ENCODE measurements at regions not wholly inside any gene's neighbourhood (a gene's known extent, or its start where the extent isn't known, plus 50 kb on each side); places are given as distances from the start of the nearest gene placed in this dataset.

DNA sequence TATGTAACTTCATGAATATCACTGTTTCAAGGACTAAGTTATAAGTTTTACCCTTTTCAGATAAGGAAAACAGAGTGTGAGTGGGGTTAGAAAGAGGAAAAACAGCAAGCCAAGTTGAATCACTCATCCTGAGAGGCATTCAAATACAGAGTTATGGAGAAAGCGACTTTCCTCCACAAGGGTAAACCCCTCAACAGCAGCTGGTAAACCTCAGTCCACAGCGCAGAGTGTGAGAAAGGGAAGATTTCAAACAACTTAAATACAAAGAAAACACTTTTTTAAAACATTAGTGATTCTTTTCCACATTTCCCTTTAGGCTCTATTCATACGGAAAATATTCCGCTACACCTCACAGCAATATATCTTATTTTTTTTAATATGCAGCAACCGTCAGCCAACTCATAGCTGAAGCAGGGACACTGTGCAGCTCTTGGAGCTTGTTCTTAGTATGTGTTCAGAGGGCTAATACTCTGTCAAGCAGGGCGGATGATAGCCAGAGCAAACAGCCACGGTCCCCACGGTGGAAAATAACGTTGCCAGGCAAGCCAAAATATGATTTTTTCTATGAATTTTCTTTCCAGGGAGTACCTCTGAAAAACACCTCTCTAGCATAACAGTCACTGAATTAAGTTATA is 488.9 kb upstream of the FAT1 start:
- H3K27me3 ChIP-seq (ENCODE audit: insufficient read depth, poor library complexity, severe bottlenecking), result no peaks in the 10 kb centered on the region
- H3K9me3 ChIP-seq (ENCODE audit: severe bottlenecking), result no peaks in the 10 kb centered on the region
- ATAC-seq (ENCODE audit: low read depth) (no peak), DNase-seq (ENCODE audit: low spot score) (no peak)
- H3K27ac ChIP-seq (ENCODE audit: poor library complexity, severe bottlenecking), result no peak overlapping the region
- H3K36me3 ChIP-seq (ENCODE audit: low read depth), result no peaks in the 10 kb centered on the region
- no peaks in the 10 kb centered on the region for H3K4me1 ChIP-seq (ENCODE audit: insufficient read depth, poor library complexity, severe bottlenecking)
- H3K4me3 ChIP-seq (ENCODE audit: severe bottlenecking), result no peak overlapping the region
- TF ChIP-seq, protein P1, sequence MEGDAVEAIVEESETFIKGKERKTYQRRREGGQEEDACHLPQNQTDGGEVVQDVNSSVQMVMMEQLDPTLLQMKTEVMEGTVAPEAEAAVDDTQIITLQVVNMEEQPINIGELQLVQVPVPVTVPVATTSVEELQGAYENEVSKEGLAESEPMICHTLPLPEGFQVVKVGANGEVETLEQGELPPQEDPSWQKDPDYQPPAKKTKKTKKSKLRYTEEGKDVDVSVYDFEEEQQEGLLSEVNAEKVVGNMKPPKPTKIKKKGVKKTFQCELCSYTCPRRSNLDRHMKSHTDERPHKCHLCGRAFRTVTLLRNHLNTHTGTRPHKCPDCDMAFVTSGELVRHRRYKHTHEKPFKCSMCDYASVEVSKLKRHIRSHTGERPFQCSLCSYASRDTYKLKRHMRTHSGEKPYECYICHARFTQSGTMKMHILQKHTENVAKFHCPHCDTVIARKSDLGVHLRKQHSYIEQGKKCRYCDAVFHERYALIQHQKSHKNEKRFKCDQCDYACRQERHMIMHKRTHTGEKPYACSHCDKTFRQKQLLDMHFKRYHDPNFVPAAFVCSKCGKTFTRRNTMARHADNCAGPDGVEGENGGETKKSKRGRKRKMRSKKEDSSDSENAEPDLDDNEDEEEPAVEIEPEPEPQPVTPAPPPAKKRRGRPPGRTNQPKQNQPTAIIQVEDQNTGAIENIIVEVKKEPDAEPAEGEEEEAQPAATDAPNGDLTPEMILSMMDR (IDR thresholded peaks at IDR 0.05; ENCODE audit: poor library complexity, severe bottlenecking), result no peak

DNA sequence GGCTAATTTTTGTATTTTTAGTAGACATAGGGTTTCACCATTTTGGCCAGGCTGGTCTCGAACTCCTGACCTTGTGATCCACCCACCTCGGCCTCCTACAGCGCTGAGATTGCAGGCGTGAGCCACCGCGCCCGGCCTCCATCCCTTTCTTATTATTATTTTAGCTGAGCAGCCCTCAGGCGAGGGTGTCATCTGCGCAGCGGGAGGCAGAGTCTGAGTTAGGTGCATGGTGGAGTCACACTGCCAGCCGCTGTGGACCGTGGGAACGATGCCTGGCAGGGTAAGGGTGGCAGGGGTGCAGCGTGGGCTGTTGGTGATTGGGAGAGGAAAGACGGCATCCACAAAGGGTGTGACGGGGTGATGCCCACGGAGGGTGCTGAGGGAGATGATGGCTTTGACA is 491.8 kb upstream of the FAT1 start:
- Histone ChIP-seq H3K36me3 (ENCODE audit: low read depth) (no peaks in the 10 kb centered on the region), H3K9me3 (ENCODE audit: severe bottlenecking) (no peaks in the 10 kb centered on the region), H3K27me3 (ENCODE audit: insufficient read depth, poor library complexity, severe bottlenecking) (no peaks in the 10 kb centered on the region), H3K4me3 (ENCODE audit: severe bottlenecking) (no peak overlapping the region), H3K27ac (ENCODE audit: poor library complexity, severe bottlenecking) (no peak overlapping the region), H3K4me1 (ENCODE audit: insufficient read depth, poor library complexity, severe bottlenecking) (no peaks in the 10 kb centered on the region)
- ATAC-seq (ENCODE audit: low read depth), result no peak
- TF ChIP-seq, protein P1 (IDR thresholded peaks at IDR 0.05; ENCODE audit: poor library complexity, severe bottlenecking), result no peak
- no peak for DNase-seq (ENCODE audit: low spot score)

DNA sequence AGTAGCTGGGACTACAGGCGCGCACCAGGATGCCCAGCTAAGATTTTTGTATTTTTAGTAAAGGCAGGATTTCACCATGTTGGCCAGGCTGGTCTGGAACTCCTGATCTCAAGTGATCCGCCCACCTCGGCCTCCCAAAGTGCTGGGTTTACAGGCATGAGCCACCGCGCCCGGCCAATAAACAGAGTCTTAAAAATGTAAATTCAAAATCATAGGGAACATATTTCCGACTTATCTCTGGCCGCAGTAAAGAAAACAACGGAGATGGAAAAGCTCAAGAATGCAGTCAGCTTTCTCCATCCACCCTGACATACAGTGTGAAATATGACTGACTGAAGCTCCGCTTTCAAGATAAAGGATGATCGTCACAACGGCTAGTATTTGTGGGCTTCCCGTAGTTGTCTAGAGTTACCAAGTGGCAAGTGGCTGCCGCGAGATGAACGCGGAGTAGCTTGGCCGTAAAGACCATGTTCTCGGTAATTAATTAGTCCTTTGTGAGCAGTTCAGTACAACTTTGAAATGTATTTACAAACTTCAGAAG is 495.1 kb upstream of the FAT1 start:
- Histone ChIP-seq H3K4me1 (ENCODE audit: insufficient read depth, poor library complexity, severe bottlenecking) (no peaks in the 10 kb centered on the region), H3K4me3 (ENCODE audit: severe bottlenecking) (no peak overlapping the region), H3K9me3 (ENCODE audit: severe bottlenecking) (no peaks in the 10 kb centered on the region), H3K36me3 (ENCODE audit: low read depth) (no peaks in the 10 kb centered on the region), H3K27ac (ENCODE audit: poor library complexity, severe bottlenecking) (no peak overlapping the region), H3K27me3 (ENCODE audit: insufficient read depth, poor library complexity, severe bottlenecking) (no peaks in the 10 kb centered on the region)
- ATAC-seq (ENCODE audit: low read depth), result no peak
- TF ChIP-seq, protein P1 (IDR thresholded peaks at IDR 0.05; ENCODE audit: poor library complexity, severe bottlenecking), result no peak
- no peak for DNase-seq (ENCODE audit: low spot score)

DNA sequence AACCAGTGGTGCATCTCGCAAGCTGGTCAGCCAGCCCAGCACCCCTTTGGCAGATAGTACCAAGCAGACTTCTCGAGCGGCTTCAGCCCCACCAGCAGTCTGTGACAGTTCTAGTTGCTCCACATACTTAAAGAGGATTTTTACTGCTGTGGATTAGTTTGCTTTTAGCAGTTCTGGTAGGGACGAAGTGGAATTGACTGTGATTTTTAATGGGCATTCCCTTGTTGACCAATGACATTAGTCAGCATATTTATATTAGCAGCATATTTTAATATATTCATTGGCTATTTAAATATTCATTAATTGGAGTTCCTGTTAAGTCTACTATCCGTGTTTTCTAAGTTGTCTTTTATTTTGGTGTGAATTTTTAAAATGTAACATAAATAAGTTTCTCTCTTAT is 500.9 kb upstream of the FAT1 start:
- Histone ChIP-seq H3K36me3 (ENCODE audit: low read depth) (no peaks in the 10 kb centered on the region), H3K27ac (ENCODE audit: poor library complexity, severe bottlenecking) (no peak overlapping the region), H3K9me3 (ENCODE audit: severe bottlenecking) (no peaks in the 10 kb centered on the region), H3K27me3 (ENCODE audit: insufficient read depth, poor library complexity, severe bottlenecking) (no peaks in the 10 kb centered on the region), H3K4me1 (ENCODE audit: insufficient read depth, poor library complexity, severe bottlenecking) (peaks cover 9% of the 10 kb centered on the region), H3K4me3 (ENCODE audit: severe bottlenecking) (no peak overlapping the region)
- TF ChIP-seq, protein P1 (IDR thresholded peaks at IDR 0.05; ENCODE audit: poor library complexity, severe bottlenecking), result no peak
- ATAC-seq (ENCODE audit: low read depth) (no peak), DNase-seq (ENCODE audit: low spot score) (no peak)

Data from RWPE2 (cell line).